HL-60 (cell line): ENCODE measurements at regions not wholly inside any gene's neighbourhood (a gene's known extent, or its start where the extent isn't known, plus 50 kb on each side); places are given as distances from the start of the nearest gene placed in this dataset.
A peak's percentile ranks its signal among the peaks of the same experiment; 100 is the strongest.

Experiments
- DNase-seq, 2 experiments: peaks; one replicate each; pipeline ENCODE4 v3.0.0-alpha.2; 2010 to 2020; ENCODE audit warnings: low read depth in 1 of 2, low spot score in 1 of 2
- H3K27ac ChIP-seq: fragments of 250-450 bp; sonication (Bioruptor Pico); replicated peaks from 2 replicates; pipeline ENCODE4 v1.5.1; 2020; ENCODE audit warnings: mild to moderate bottlenecking, moderate library complexity
- H3K27me3 ChIP-seq: fragments of 250-450 bp; sonication (Bioruptor Pico); 2 replicates; pipeline ENCODE4 v1.5.1; 2021; ENCODE audit warnings: mild to moderate bottlenecking, moderate library complexity; ENCODE audit not compliant: insufficient read depth, poor library complexity, severe bottlenecking
- H3K4me3 ChIP-seq: replicated peaks from 2 replicates; pipeline ENCODE4 v1.5.1; 2011; ENCODE audit warnings: mild to moderate bottlenecking, control low read depth, low read length; ENCODE audit not compliant: insufficient read depth
- CTCF ChIP-seq: IDR thresholded peaks from one replicate; pipeline ENCODE4 v1.5.1; 2011; ENCODE audit warnings: low read length, control low read depth, inconsistent platforms; ENCODE audit not compliant: insufficient read depth
- GABPA ChIP-seq: IDR thresholded peaks from 2 replicates; pipeline ENCODE4 v1.6.1; 2012; ENCODE audit warnings: low read depth
- POLR2AphosphoS5 ChIP-seq: IDR thresholded peaks from 2 replicates; pipeline ENCODE4 v1.6.1; 2012; ENCODE audit warnings: low read depth
- SPI1 ChIP-seq: IDR thresholded peaks from 2 replicates; pipeline ENCODE4 v1.6.1; 2012; ENCODE audit warnings: low read depth, mild to moderate bottlenecking, borderline replicate concordance
- TF ChIP-seq, protein P1 (sequence below): IDR thresholded peaks from 2 replicates; pipeline ENCODE4 v1.6.1; 2012; ENCODE audit warnings: low read depth; ENCODE audit not compliant: insufficient replicate concordance

DNA sequence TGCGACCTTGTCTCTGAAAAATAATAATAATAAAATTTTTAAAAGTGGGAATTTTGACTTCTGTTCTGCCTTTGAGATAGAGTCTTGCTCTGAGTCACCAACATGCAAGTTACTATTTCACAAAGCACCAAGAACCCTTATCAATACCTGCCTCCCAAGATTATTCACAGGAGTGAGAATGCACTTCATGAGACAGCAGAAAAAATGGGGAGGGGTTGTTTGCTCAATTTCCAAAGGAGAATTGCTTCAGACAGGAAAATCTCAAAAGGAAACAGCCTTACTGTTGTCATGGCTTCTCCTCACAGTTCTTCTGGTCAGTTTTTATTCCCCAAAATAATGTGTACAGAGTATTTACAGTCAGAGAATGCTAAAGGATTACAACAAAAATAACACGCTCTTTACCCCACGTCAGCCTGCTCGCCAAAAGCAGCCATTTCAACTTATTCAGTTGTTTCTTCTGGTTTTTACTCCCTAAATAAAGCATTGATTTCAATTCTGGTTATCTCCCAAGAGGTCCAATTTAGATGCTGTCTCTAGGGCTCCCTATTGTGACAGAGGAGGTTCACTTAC lies 89.0 kb downstream of the PPCDC start:
- peak in 1 of 2 experiments; percentile 30 for DNase-seq
- no peak for TF ChIP-seq CTCF
- no peak for TF ChIP-seq SPI1
- TF ChIP-seq, protein P1, sequence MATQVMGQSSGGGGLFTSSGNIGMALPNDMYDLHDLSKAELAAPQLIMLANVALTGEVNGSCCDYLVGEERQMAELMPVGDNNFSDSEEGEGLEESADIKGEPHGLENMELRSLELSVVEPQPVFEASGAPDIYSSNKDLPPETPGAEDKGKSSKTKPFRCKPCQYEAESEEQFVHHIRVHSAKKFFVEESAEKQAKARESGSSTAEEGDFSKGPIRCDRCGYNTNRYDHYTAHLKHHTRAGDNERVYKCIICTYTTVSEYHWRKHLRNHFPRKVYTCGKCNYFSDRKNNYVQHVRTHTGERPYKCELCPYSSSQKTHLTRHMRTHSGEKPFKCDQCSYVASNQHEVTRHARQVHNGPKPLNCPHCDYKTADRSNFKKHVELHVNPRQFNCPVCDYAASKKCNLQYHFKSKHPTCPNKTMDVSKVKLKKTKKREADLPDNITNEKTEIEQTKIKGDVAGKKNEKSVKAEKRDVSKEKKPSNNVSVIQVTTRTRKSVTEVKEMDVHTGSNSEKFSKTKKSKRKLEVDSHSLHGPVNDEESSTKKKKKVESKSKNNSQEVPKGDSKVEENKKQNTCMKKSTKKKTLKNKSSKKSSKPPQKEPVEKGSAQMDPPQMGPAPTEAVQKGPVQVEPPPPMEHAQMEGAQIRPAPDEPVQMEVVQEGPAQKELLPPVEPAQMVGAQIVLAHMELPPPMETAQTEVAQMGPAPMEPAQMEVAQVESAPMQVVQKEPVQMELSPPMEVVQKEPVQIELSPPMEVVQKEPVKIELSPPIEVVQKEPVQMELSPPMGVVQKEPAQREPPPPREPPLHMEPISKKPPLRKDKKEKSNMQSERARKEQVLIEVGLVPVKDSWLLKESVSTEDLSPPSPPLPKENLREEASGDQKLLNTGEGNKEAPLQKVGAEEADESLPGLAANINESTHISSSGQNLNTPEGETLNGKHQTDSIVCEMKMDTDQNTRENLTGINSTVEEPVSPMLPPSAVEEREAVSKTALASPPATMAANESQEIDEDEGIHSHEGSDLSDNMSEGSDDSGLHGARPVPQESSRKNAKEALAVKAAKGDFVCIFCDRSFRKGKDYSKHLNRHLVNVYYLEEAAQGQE, result no peak
- no peak for TF ChIP-seq POLR2AphosphoS5
- no peak for TF ChIP-seq GABPA
- Histone ChIP-seq H3K27ac (peak overlapping the region; percentile 11), H3K4me3 (no peak overlapping the region), H3K27me3 (no peaks in the 10 kb centered on the region)

GRCh38 chr15:75112848-75113492 lies 88.7 kb upstream of the C15orf39 start:
- peak overlapping the region; percentile 11 for H3K27ac ChIP-seq

GRCh38 chr15:75114327-75114726 lies 87.4 kb upstream of the C15orf39 start:
- DNase-seq, result no peak
- TF ChIP-seq, protein P1, result no peak
- TF ChIP-seq SPI1, result no peak
- no peak for TF ChIP-seq POLR2AphosphoS5
- TF ChIP-seq GABPA, result no peak
- TF ChIP-seq CTCF, result no peak
- Histone ChIP-seq H3K27me3 (no peaks in the 10 kb centered on the region), H3K4me3 (no peak overlapping the region), H3K27ac (no peak overlapping the region)

More at GRCh38 chr15:75112848-75113492, 88.7 kb upstream of the C15orf39 start:
- Histone ChIP-seq H3K27me3 (no peaks in the 10 kb centered on the region), H3K4me3 (no peak overlapping the region)
- TF ChIP-seq SPI1 (peak; percentile 58), POLR2AphosphoS5 (no peak), GABPA (no peak), CTCF (no peak)
- TF ChIP-seq, protein P1, result no peak
- no peak for DNase-seq
